Umbilical cord (tissue), 1 donor: ENCODE measurements at regions not wholly inside any gene's neighbourhood (a gene's known extent, or its start where the extent isn't known, plus 50 kb on each side); places are given as distances from the start of the nearest gene placed in this dataset.
A peak's percentile ranks its signal among the peaks of the same experiment; 100 is the strongest.

ENCODE experiments used
- DNase-seq: peaks from one replicate; pipeline ENCODE4 v3.0.0-alpha.2; 2015; ENCODE audit warnings: low spot score

- no peak for DNase-seq
Measured at GRCh38 chr2:215620528-215620927, 184.7 kb upstream of the FN1 start.

- DNase-seq: no peak
Measured at GRCh38 chr2:215619989-215620388, 184.1 kb upstream of the FN1 start.

DNA sequence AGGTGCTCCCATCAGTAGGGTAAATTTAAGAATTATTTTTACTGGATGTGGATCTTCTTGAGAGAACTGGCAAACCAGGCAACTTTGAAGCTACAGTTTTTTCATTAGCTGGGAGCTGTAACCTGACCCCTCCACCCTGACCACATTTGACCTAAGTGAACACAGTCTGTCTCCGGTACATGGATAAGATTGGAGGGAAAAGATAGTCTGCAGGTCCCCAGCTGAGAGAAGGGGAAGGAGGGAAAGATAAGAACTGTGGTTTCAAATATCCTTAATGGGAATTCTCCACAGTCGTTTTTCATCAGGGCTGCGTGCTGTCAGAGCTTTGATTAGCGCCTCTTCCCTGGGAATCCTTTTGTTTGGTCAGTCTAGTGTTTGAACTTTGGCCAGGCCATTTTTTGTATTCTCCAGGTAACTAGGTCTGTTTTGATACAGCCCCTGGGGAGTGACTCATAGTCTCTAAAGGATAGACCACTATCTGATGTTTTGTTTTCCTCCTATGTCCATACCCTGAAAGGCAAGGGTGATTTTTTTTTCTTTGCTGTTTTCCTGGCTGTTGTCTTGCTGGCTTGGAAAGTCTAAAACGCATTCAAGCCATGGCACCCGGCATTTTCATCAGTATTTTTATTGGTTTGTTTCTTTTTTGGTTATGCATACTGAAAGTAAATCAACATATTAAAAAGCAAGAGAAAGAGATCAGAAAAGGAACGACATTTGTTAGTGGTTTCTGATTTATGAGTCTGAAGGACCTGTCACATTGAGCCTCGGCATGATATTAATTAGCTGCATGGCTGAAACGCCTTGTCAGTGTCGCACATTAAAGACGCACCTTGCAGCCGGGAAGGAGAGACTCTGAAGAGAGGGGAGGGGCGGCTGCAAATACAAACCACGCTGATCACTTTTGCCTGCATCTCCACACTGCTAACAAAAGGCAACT lies 183.4 kb upstream of the FN1 start:
- DNase-seq: peak; percentile 52

DNA sequence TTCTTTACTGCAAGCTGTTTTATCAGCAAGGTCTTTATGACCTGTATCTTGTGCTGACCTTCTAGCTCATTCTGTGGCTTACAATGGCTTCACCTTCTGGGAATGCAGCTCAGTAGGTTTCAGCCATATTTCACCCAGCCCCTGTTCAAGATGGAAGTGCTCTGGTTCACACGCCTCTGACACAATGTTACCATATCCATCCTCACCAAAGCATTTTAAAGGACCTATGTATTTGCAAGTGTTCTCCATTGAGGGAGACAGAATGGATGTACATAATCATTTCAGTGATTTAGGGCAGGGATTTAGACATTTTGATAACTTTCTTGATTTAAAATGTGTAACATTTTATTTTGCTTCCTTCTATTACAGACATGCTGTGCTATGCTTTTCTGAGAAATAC lies 182.3 kb upstream of the FN1 start:
- no peak for DNase-seq

DNA sequence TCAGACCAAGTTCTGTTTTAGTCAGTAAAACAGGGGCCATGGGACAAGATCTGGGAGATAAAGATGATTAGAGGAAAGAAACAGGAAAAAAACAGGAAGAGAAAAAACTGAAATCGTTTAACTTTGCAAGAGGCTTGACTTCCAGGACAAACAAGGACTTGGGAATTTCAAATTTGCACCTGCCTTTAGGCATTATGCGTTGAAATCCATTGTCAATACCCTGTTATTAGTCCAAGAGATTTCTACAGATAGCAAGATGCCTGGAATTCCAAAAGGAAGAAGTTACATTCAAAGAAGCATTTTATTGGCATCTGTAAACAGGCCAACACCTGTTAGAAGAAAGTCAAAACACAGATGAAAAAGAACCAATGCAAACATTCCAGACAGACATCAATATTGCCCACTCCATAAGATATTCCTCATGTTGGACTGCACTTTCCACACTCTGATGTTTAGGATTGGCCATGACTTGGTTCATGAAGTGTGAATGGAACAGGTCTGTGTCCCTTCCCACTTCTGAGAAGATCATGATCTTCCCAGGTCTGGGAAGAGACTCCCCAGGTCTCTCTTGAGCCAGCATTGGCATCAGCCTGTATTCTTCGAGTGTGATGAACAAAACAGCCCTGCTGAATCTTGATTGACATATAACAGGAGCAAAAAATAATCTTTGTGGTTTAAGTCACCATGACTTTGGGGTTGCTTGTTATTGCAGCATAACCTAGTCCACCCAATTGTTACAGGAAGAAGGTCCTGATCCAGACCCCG lies 181.4 kb upstream of the FN1 start:
- no peak for DNase-seq

- DNase-seq: no peak
Measured at GRCh38 chr2:215615803-215616174, 179.9 kb upstream of the FN1 start.

GRCh38 chr2:215615067-215615802 lies 179.4 kb upstream of the FN1 start:
- DNase-seq: no peak

- no peak for DNase-seq
Measured at GRCh38 chr2:215614296-215614695, 178.4 kb upstream of the FN1 start.

- no peak for DNase-seq
Measured at GRCh38 chr2:215613888-215614287, 178.0 kb upstream of the FN1 start.

- peak; percentile 28 for DNase-seq
Measured at GRCh38 chr2:215613280-215613679, 177.4 kb upstream of the FN1 start.

GRCh38 chr2:215612786-215613185 lies 176.9 kb upstream of the FN1 start:
- DNase-seq: peak; percentile 38

DNA sequence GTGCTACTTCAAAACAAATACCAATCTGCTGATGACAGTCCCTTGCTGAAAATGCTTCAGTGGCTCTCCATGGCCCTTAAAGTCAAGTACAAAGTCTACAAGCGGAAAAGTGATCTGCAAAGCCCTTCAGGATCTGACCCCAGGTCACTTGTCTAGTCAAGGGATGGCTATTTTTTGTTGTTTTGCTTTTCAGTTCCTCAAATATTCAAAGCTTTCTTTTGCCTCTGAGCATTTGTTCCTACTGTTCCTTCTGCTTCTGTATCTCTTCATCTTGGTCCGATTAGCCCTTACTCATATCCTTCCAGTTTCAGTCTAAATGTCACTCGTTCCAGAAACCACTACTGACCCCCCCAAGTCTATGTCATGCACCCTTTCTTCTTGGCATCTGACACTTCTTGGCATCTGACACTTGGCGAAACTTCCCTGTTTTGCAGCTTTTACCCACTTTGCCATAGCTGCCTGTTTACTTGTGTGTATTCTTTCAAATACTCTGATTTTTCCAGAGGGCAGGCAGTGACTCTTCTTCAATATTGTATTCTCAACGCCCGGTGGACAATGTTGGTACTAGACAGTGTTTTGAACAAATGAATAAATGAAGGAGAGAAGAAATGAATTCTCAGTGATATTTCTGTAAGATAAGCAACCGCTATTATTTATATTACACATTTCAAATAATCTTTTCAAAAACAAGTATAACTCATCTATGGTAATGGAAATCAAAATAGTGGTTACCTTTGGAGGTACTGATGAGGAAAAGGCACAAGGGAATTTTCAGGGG lies 175.9 kb upstream of the FN1 start:
- DNase-seq: no peak

GRCh38 chr2:215609089-215610032 lies 173.5 kb upstream of the FN1 start:
- DNase-seq: peak; percentile 51

- DNase-seq: peak; percentile 52
Measured at GRCh38 chr2:215607766-215608165, 171.9 kb upstream of the FN1 start.

DNA sequence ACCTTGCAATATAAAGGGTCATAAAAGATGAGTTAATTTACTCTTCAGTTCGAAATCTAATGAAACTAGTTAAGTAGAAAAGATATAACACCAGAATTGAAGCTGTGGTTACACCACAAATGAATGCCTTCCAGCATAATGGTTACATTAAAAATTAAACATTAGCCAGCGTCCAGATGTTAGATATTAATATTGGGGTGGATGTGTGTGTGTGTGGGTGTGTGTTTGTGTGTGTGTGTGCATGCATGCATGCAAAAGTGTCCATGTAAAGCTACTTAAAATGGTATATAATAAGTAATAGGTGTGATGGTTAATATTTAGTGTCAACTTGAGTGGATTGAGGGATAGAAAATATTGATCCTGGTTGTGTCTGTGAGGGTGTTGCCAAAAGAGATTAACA lies 170.4 kb upstream of the FN1 start:
- no peak for DNase-seq

- no peak for DNase-seq
Measured at GRCh38 chr2:215605214-215605613, 169.3 kb upstream of the FN1 start.

DNA sequence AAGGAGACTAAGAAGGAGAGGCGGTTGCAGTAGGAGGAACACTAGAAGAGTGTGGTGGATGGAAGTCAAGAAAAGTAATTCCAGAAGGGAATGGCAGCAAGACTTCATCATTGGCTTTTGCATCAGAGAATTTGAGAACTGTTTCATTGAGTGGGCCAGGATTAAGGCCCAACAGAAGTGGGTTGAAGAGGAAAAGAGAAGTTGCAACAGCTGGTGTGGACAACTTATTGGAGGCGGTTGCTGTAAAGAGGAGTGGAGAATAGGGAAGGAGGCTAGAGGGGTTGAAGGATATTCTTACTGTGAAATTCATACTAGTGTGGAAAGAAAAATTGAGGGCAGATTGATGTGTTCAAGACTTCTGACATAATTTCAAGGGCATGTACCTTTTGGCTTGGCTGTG lies 168.7 kb upstream of the FN1 start:
- DNase-seq: no peak

DNA sequence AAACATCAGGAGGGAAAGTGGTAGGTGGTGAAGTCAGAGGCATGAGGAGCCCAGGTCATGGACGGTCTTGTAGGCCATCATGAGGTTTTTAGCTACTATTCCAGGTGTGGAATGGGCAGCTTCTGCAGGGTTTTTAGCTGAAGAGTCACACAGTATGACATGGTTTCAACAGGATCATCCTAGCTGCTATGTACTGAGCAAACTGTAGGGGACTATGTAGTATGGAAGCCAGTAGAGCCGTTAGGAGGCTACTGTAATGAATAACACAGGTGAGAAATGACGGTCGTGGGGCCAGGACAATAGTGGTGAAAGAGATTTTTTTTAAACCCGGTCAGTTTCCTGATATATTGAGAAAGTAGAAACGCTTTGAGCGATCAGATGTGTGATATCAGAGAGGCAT lies 167.6 kb upstream of the FN1 start:
- no peak for DNase-seq

- DNase-seq: no peak
Measured at GRCh38 chr2:215602997-215603396, 167.1 kb upstream of the FN1 start.

DNA sequence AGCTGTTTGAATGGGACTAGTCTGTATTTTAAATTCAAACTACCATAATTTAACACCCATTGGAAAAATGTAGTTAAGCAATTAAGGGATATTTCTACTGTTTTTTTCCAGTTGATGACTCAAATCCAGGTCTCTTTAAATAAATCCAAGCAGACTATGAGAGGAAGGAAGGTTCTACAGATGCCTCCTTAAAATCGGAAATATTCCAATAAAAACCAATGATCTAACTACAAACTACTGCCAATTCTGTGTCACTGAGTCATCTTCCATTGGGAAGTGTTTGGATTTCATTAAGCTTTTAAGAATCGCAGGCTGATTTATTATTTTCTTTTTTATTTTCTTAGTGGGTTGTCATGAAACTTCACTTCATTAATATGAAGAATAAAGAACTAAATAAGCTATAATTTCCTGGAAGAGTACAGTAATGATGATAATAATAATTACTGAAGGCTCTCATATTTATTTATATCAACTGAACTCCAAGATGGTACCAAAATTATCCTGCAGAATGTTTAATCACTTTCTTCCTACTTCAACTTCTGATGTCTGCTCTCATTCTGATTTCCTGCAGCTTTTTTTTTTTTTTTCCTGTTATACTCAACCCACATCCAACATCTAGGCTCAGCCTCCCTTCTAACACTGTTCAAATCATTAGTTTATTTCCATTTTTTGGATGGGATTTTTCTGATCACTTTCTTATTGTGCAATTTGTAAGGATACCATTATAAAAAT lies 166.3 kb upstream of the FN1 start:
- DNase-seq: no peak
